Activated T-helper 1 cell treated with anti-CD3 and anti-CD28 coated beads, Interleukin-12 subunit alpha, Interleukin-12 subunit beta, Interleukin-2, Interleukin-4 antibody, amounts not matched to agents 30 ng/mL and 10 ng/mL and 1 ng/mL, durations not matched to agents 14 hours and 24 hours and 36 hours (primary cell): ENCODE measurements at regions not wholly inside any gene's neighbourhood (a gene's known extent, or its start where the extent isn't known, plus 50 kb on each side); places are given as distances from the start of the nearest gene placed in this dataset.

Experiments used
- DNase-seq: peaks from one replicate; pipeline ENCODE4 v3.0.0; 2021; ENCODE audit warnings: low spot score
- H3K27ac Mint-ChIP-seq: one replicate; pipeline ENCODE4 v1.8.0; 2021; ENCODE audit warnings: mild to moderate bottlenecking, mixed read lengths
- H3K27me3 Mint-ChIP-seq: one replicate; pipeline ENCODE4 v1.8.0; 2022; ENCODE audit warnings: mild to moderate bottlenecking, moderate library complexity, mixed read lengths; ENCODE audit not compliant: insufficient read depth
- H3K36me3 Mint-ChIP-seq: one replicate; pipeline ENCODE4 v1.8.0; 2021; ENCODE audit warnings: low read depth, mixed read lengths
- H3K4me1 Mint-ChIP-seq: one replicate; pipeline ENCODE4 v1.8.0; 2021; ENCODE audit warnings: low read depth, mixed read lengths
- H3K4me3 Mint-ChIP-seq: one replicate; pipeline ENCODE4 v1.8.0; 2021; ENCODE audit warnings: mild to moderate bottlenecking, moderate library complexity, mixed read lengths
- H3K9me3 Mint-ChIP-seq: one replicate; pipeline ENCODE4 v1.8.0; 2021; ENCODE audit warnings: mixed read lengths
- intact Hi-C: fragments of 100-400 bp; cut with micrococcal nuclease; formaldehyde crosslinking; loops from one replicate; pipeline ENCODE4 v1.15.1; 2024

DNA sequence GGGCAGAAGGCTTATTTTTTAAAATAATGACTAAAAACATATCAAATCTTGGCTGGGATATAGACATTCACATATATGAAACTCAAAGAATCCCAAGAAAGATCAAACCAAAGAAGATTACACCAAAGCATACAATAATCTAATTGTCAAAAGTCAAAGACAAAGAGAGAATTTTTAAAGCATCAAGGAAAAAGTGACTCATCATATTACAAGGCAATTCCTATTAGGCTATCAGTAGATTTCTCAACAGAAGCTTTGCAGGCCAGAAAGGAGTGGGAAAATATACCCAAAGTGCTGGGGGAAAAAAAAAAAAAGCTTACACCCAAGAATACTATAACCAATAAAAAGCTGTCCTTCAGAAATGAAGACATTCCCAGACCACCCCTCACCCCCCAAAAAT, 375.6 kb downstream of the BRINP2 start:
- Mint-ChIP-seq H3K9me3 (peaks cover 1% of the 10 kb centered on the region), H3K4me1 (no peaks in the 10 kb centered on the region), H3K27me3 (no peaks in the 10 kb centered on the region), H3K4me3 (no peak overlapping the region), H3K27ac (no peak overlapping the region), H3K36me3 (no peaks in the 10 kb centered on the region)
- DNase-seq, result no peak
- intact Hi-C loops, result no loop called here

DNA sequence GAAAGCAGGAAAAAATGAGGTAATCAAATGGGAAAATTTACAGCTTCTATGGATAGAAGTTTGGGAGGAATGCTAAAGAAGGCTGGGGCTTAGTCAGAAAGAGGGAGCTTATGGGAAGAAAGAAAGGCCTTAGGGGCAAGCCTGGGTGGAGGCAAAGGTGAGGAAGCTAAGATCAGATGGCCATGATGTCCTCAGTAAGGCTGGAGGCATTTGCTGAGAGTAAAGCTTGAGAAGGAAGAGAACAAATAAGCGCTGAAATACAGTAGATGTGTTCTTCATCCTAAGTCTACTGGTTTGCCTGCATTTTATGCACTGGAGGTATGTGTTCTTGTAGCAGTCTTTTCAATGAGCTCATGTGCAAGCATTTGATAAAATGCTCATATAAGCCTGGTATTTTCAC, 355.4 kb downstream of the BRINP2 start:
- no peak for DNase-seq
- Mint-ChIP-seq H3K27ac (no peak overlapping the region), H3K4me1 (no peaks in the 10 kb centered on the region), H3K27me3 (no peaks in the 10 kb centered on the region), H3K4me3 (no peak overlapping the region), H3K36me3 (no peaks in the 10 kb centered on the region), H3K9me3 (peaks cover 4% of the 10 kb centered on the region)
- intact Hi-C loops, result no loop called here

DNA sequence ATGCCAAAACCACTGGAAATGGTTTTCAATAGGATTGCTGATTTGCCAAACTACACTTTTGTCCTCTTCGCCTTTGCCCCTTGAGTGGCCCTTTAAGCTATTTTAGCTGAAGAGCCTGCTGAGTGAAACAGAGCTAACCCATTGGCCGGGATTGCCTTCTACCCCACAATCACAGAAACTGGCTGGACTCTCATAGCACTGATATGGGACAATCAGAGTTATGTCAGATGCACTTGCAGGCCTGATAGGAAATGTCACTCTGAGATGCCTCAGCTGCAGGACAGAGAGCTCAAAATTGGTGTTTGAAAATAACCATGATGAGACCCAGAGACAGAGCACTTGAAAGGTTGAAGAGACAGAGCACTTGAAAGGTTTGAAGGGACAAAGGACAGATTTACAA, 354.4 kb downstream of the BRINP2 start:
- no peaks in the 10 kb centered on the region for H3K27me3 Mint-ChIP-seq

DNA sequence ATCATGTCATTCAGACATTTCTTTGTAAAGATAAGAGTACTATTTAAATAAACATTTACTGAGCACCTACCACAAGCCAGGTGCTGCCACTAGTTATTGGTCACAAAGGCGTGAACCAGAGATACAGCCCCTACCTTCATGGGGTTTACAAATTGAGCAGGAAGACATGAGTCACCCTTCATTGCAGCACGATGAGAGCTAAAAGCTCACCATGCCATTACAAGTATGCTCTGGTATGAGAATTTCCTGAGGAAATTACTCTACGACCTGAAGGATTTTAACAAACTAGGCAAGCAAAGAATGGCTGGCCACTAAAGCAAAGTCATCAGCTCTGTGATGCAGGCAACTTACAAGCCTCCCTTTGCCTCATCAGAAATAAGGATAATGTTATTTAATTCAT, 346.8 kb downstream of the BRINP2 start:
- H3K27ac Mint-ChIP-seq, result no peak overlapping the region
- H3K36me3 Mint-ChIP-seq, result no peaks in the 10 kb centered on the region
- no peaks in the 10 kb centered on the region for H3K27me3 Mint-ChIP-seq
- H3K4me3 Mint-ChIP-seq, result no peak overlapping the region
- no peak for DNase-seq
- H3K9me3 Mint-ChIP-seq, result no peaks in the 10 kb centered on the region
- intact Hi-C loops, result no loop called here
- H3K4me1 Mint-ChIP-seq, result no peaks in the 10 kb centered on the region

More for the DNA sequence above, 354.4 kb downstream of the BRINP2 start:
- H3K9me3 Mint-ChIP-seq, result peaks cover 4% of the 10 kb centered on the region
- DNase-seq, result no peak
- H3K4me1 Mint-ChIP-seq, result no peaks in the 10 kb centered on the region
- H3K4me3 Mint-ChIP-seq, result no peak overlapping the region
- no peaks in the 10 kb centered on the region for H3K36me3 Mint-ChIP-seq
- intact Hi-C loops, result no loop called here
- H3K27ac Mint-ChIP-seq, result no peak overlapping the region

DNA sequence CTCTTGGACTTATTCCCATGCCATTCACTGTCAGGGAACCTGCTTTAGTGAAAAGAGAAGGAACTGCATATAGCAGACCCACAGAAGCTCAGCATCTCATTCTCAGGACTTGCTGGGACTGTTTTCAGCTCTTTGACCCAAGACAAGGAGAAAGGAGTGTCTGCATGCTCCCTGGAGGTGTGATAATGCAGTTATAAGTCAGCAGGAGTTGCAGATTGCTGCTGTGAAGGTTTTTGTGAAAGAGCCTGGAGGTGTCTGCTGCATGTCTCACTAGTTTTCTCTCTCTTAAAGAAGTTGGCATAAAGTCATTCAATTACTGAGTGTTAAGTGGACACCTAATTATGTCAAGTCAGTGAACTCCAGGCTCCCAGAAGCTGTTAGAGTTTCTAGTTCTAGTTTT, 343.4 kb downstream of the BRINP2 start:
- H3K36me3 Mint-ChIP-seq, result no peaks in the 10 kb centered on the region
- no peaks in the 10 kb centered on the region for H3K27me3 Mint-ChIP-seq
- H3K4me1 Mint-ChIP-seq, result no peaks in the 10 kb centered on the region
- DNase-seq, result no peak
- peaks cover 9% of the 10 kb centered on the region for H3K9me3 Mint-ChIP-seq
- intact Hi-C loops, result no loop called here
- H3K27ac Mint-ChIP-seq, result no peak overlapping the region
- no peak overlapping the region for H3K4me3 Mint-ChIP-seq

DNA sequence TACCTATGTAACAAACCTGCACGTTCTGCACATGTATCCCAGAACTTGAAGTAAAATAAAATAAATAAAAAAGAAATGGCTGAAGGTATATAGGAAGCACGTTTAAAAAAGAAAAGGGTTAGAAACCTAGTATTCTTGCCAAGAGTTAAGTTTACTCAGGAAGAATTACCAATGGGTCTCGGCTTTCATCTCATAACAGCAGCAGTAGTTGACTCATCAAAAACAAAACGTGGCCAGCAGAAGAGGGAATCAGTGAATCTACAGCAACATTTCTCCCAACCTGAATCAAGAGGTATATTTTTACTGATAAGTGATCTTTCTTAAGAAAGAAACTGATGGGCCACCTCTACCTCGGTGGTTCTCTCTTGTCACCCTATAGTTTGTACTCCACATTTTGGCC, 340.3 kb downstream of the BRINP2 start:
- peaks cover 9% of the 10 kb centered on the region for H3K9me3 Mint-ChIP-seq
- no peak overlapping the region for H3K4me3 Mint-ChIP-seq
- H3K4me1 Mint-ChIP-seq, result no peaks in the 10 kb centered on the region
- no peaks in the 10 kb centered on the region for H3K36me3 Mint-ChIP-seq
- no peak for DNase-seq
- H3K27ac Mint-ChIP-seq, result no peak overlapping the region
- no peaks in the 10 kb centered on the region for H3K27me3 Mint-ChIP-seq
- intact Hi-C loops, result no loop called here

DNA sequence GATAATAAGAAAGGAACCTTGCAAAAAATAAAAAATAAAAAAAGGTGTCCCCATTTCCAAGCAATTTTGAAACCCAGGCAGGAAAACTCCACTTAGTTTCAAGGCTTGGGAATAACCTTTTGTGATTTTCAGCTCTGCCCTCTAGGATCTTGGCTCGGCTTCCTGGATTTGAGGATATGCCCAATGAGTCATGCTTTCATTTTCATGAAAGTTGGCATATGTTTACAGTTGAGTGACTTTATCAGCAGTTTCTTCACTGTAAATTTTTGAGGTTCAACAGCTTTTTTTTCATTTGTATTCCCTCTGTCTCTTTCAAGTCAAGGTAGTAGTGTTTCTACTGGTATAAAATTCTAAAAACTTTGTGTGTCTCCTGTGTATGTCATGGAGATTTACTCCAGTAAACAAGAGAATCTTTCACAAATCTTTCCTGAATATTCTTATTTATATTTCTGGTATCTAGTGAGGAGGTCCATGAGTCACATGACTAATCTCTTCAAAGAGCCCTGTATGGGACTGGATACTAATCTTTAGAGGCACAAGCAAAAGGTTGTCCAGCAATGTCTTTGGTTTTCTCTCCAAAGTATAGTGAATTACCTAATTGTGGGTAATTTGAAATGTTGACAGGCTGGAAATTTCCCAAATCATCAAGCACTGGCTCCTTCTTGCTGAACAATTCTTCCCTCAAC, 335.3 kb downstream of the BRINP2 start:
- Mint-ChIP-seq H3K4me1 (no peaks in the 10 kb centered on the region), H3K36me3 (no peaks in the 10 kb centered on the region), H3K4me3 (no peak overlapping the region), H3K27me3 (no peaks in the 10 kb centered on the region), H3K9me3 (peaks cover 5% of the 10 kb centered on the region), H3K27ac (no peak overlapping the region)
- DNase-seq, result no peak
- intact Hi-C loops, result no loop called here

DNA sequence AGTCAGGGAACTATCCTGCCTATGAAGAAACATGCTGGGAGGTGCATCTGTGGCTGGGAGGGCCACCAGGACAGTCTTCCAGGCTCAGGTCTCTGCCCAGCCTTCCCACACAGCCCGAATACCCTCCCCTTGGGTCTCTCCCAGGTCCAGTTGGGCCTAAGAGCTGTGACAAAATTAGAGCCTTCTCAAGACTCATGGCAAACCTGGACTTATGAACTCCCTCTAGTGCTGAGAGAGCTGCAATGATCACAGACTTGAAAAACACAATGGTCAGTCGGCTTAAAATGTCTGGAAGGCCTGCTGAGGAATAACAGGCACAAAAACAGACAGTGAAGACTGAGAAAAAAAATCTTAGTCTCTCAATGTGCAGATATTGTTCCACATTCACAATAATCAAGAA, 325.1 kb downstream of the BRINP2 start:
- H3K27me3 Mint-ChIP-seq, result peaks cover 2% of the 10 kb centered on the region
- intact Hi-C loops, result no loop called here
- no peaks in the 10 kb centered on the region for H3K36me3 Mint-ChIP-seq
- no peak for DNase-seq
- H3K4me3 Mint-ChIP-seq, result no peak overlapping the region
- H3K9me3 Mint-ChIP-seq, result no peaks in the 10 kb centered on the region
- H3K4me1 Mint-ChIP-seq, result no peaks in the 10 kb centered on the region
- no peak overlapping the region for H3K27ac Mint-ChIP-seq

DNA sequence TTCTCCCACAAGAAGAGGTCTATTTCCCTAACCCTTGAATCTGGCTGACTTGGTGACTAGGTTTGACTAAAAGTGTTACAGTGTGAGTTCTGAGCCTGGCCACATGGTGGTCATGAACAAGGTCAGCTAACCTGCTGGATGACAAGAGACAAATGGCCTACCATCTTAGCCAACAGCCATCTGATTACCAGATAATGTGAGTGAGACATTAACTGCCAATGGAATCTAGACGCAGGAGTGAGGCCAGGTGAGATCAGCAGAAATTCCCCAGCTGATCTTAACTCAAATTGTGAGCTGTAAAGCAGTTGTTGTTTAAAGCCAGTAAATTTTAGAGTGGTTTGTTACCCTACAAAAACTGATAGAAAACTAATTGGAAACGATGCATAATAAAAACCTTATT, 320.0 kb downstream of the BRINP2 start:
- Mint-ChIP-seq H3K9me3 (peaks cover 4% of the 10 kb centered on the region), H3K36me3 (no peaks in the 10 kb centered on the region), H3K27me3 (no peaks in the 10 kb centered on the region), H3K4me1 (no peaks in the 10 kb centered on the region), H3K4me3 (no peak overlapping the region), H3K27ac (no peak overlapping the region)
- no peak for DNase-seq
- intact Hi-C loops, result no loop called here

DNA sequence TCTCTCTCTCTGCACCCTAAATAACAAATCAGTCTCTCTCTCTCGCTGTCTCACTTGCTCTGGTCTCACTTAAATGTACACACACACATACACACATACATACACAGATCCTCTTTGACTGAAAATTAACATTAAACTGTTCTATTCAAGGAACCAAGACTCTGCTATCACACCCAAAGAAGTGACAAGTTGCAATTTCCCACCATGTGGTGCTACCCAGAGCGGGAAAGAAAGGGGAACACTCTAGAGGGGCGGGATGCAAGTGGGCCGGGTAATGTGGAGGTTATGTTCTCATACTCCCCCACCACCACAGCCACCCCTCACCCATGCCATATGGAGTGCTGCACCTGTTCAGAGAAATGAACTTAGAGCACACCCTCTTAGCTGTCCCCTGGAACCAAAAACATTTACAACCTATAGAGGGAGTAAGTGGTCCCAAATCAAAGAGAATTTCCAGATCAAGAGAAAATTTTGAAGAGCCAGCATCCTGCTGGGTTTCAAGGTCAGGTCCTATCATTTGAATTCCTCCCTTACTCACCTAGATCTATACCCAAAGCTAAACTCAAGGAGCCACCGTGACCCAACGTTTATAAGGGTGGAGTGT, 319.4 kb downstream of the BRINP2 start:
- no peaks in the 10 kb centered on the region for H3K36me3 Mint-ChIP-seq
- H3K4me3 Mint-ChIP-seq, result no peak overlapping the region
- DNase-seq, result no peak
- no peaks in the 10 kb centered on the region for H3K4me1 Mint-ChIP-seq
- H3K9me3 Mint-ChIP-seq, result peaks cover 4% of the 10 kb centered on the region
- H3K27ac Mint-ChIP-seq, result no peak overlapping the region
- H3K27me3 Mint-ChIP-seq, result no peaks in the 10 kb centered on the region
- intact Hi-C loops, result no loop called here

DNA sequence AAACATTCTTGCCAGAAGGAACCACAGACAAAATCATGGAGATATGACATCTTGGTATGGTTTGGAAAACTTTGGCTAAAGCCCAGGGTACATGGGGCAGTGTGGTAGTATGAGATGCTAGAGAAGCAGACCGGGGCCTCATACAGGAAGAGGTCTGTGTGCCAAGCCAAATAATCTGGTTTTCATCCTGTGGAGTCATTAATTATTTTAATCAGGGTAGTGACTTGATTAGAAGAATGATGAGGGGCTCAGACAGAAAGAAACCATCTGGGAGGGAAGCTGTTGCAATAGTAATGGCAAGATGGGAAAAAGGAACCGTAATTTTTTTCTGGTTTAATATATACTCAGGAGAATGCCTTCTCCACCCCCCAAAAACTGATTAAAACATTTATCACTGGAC, 318.0 kb downstream of the BRINP2 start:
- intact Hi-C loops, result no loop called here
- no peak overlapping the region for H3K4me3 Mint-ChIP-seq
- no peaks in the 10 kb centered on the region for H3K4me1 Mint-ChIP-seq

DNA sequence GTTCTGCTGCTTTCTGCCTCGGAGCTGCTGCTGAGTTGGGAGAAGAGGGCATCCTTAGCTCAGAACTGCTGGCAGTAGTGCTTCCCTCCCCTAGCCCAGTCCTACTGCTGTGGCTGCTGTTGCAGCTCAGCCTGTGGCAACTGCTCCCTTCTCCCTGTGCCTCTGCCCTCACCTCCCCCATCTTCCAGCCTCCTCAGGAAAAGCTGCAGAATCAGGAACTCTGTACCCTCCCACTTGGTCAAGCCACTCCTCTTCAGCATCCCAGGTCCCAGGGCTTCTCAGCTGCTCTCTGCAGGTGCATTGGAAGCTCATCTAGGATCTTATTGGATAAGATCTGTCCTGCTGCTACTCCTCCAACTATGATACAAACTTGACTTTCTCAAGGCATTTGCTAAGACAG, 316.7 kb downstream of the BRINP2 start:
- no peak overlapping the region for H3K27ac Mint-ChIP-seq
- no peaks in the 10 kb centered on the region for H3K36me3 Mint-ChIP-seq
- peaks cover 4% of the 10 kb centered on the region for H3K9me3 Mint-ChIP-seq

More for the DNA sequence above, 318.0 kb downstream of the BRINP2 start:
- Mint-ChIP-seq H3K36me3 (no peaks in the 10 kb centered on the region), H3K27me3 (no peaks in the 10 kb centered on the region), H3K9me3 (peaks cover 4% of the 10 kb centered on the region), H3K27ac (no peak overlapping the region)
- DNase-seq, result no peak

DNA sequence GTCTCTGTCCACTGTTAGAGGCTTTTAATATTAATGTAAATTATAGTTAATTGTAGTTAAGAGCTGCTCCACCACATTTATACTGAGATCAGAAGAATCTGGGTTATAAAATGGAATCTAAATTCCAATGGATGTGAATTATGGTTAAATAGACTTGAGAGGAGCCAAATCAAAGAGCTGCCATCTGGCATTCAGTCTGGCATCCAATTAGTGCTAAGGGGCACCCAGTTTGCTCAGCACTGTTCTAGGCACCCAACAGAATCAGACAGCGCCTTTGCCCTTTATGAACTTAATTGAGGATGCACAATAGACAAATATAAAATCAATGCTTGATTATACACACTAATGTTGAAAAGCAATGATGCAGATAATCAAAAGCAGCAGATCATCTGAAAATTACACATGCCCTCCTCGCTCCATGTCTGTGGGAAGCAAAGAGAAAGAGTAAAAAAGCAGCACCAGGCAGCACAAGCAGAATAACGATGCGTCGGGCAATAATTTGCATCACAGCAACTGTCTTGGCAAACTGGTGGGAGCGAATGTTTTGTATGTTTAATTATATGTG, 310.1 kb downstream of the BRINP2 start:
- H3K27me3 Mint-ChIP-seq, result no peaks in the 10 kb centered on the region

More for the DNA sequence above, 316.7 kb downstream of the BRINP2 start:
- intact Hi-C loops, result no loop called here
- Mint-ChIP-seq H3K4me3 (no peak overlapping the region), H3K4me1 (no peaks in the 10 kb centered on the region), H3K27me3 (no peaks in the 10 kb centered on the region)
- no peak for DNase-seq

More for the DNA sequence above, 310.1 kb downstream of the BRINP2 start:
- H3K4me1 Mint-ChIP-seq, result no peaks in the 10 kb centered on the region
- H3K9me3 Mint-ChIP-seq, result peaks cover 4% of the 10 kb centered on the region
- H3K4me3 Mint-ChIP-seq, result no peak overlapping the region
- intact Hi-C loops, result no loop called here
- DNase-seq, result no peak
- H3K27ac Mint-ChIP-seq, result no peak overlapping the region
- no peaks in the 10 kb centered on the region for H3K36me3 Mint-ChIP-seq
